Skeletal muscle cell (primary cell): ENCODE measurements at regions not wholly inside any gene's neighbourhood (a gene's known extent, or its start where the extent isn't known, plus 50 kb on each side); places are given as distances from the start of the nearest gene placed in this dataset.

ENCODE experiments used
- DNase-seq: peaks from one replicate; pipeline ENCODE4 v3.0.0-alpha.2; 2010; ENCODE audit warnings: low read depth
- H3K4me3 ChIP-seq: 2 replicates; pipeline ENCODE4 v1.5.1; 2011; ENCODE audit warnings: low read depth, mild to moderate bottlenecking, control low read depth, low read length, moderate library complexity

DNA sequence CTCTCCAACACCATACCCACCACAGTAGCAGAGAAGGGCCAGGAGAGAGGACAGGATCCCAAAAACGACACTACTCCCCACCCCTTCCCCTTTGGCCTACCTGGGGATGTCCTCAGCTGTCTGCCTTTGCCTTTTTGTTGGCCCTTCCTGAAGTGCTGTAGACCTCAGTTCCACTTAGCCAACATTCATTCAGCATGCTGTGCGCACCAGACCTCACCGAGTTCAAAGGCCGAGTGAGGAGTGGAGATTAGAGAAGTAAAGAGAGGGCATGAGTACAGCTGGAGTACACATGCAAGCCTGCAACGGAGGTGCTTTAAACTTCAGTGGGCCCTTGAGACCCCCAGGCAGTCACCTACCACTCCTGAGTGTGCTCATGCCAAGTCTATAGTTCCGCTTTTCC is 99.0 kb downstream of the TEX26 start:
- no peak for DNase-seq

DNA sequence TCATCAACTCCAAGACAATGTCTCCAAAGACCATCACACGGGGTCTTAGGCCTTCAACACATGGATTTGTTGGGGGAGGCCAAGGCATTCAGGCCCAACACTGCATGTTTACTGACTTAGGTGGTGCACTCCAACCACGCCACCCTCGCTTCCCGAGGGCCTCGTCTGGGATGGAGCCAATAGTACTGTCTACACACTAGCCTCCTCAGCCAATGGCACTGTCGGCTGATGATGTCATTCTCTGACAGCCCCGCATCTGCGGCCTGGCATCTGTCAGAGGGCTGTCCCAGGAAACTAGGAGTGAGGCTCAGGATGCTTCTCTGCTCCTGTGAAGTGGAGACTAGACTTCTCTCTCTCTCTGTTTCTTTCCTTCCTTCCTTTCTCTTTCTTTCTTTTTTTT is 96.6 kb downstream of the TEX26 start:
- H3K4me3 ChIP-seq, result no peak overlapping the region
- DNase-seq, result no peak

More for the DNA sequence above, 99.0 kb downstream of the TEX26 start:
- no peak overlapping the region for H3K4me3 ChIP-seq

DNA sequence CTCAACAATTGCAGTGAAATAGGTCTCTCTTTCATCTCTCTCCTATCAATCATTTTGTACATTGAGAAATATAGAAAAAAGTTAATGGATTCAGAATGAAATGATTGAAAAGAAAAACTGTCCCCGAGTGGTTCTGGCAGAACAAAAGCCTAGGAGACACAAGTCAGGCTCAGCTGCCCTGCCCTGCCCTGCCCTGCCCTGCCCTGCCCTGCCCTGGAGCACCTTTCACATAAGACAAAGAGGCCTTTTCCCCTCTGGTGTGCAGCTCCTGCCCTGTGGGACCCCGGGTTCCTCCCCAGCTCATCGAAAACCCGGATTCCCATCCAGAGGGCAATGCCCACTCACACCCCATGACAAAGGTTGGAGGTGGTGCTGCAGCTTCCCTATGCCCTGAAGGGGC is 94.7 kb downstream of the TEX26 start:
- DNase-seq, result no peak

More for the DNA sequence above, 94.7 kb downstream of the TEX26 start:
- no peak overlapping the region for H3K4me3 ChIP-seq
